Inferior parietal cortex (tissue), 1 donor: ENCODE measurements at regions not wholly inside any gene's neighbourhood (a gene's known extent, or its start where the extent isn't known, plus 50 kb on each side); places are given as distances from the start of the nearest gene placed in this dataset.
"Not testable (repeated sequence)": the region's sequence is repeated elsewhere in the genome, so short reads cannot be mapped to it uniquely, and the experiment has no call there.

Experiments used
- DNase-seq: peaks from one replicate; pipeline ENCODE4 v3.0.0-alpha.2; 2016; ENCODE audit errors: extremely low spot score

DNA sequence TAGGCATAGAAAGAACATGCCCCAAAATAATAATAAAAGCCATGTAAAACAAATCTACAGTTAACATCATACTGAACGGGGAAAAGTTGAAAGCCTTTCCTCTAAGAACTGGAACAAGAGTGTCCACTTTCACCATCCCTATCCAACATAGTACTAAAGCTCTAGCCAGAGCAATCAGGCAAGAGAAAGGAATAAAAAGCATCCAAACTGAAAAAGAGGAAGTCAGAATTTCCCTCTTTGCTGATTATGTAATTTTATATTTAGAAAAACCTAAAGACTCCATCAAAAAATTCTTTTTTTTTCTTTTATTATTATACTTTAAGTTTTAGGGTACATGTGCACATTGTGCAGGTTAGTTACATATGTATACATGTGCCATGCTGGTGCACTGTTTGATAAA is 661.6 kb upstream of the CBLB start:
- DNase-seq = no peak

DNA sequence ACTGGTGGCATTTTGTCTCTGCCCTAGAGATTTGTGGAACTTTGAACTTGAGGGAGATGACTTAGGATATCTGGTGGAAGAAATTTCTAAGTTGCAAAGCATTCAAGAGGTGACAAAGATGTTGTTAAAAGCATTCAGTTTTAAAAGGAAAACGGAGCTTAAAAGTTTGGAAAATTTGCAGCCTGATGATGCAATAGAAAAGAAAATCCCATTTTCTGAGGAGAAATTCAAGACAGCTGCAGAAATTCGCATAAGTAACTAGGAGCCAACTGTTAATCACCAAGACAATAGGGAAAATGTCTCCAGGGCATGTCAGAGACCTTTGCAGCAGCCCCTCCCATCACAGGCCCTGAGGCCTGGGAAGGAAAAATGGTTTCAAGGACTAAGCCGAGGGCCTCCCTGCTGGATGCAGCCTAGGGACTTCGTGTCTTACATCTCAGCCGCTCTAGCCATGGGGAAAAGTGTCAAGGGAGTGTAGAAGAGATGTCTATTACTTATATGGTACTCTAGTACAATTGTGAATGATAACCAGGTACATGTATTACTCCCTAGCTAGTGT is 663.0 kb upstream of the CBLB start:
- DNase-seq = not testable (repeated sequence)

DNA sequence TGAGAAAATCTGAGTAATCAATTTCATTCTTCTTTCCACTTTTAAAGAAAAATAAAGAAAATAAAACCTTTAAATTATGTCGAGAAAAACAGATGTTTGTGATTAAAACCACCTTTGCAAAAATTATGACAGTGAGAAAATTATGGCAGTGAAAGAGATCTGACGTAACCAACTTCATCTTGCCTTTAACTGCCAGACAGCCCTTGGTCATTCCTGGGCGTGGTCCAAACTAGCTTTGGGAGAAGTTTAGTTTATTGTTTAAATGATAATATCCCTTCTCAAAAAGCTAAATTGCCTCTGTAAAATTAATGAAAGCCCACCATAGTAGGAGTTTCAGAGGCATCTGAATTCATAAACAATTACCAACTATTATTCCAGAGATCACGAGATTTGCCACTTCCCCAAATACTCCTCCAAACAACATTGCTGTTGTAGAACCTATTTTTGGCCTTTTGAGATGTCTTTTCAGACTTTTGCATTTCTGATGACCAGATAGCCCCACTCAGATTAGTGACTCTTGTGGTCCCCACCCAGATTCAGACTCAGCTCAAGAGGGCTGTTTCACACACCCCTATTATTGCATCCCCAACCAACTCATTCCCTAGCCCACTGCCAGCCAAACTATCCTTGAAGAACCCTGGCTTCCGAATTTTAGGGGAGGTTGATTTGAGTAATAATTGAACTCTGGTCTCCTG is 664.4 kb upstream of the CBLB start:
- no peak for DNase-seq

DNA sequence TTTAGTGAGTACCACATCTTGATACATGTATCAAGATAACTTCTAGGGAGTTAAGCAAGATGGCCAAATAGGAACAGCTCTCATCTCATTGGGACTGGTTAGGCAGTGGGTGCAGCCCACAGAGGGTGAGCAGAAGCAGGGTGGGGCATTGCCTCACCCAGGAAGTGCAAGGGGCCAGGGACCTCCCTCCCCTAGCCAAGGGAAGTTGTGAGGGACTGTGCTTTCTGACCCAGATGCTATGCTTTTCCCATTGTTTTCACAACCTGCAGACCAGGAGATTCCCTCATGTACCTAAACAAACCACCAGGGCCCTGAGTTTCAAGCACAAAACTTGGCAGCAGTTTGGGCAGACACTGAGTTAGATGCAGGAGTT is 665.0 kb upstream of the CBLB start:
- DNase-seq = no peak

DNA sequence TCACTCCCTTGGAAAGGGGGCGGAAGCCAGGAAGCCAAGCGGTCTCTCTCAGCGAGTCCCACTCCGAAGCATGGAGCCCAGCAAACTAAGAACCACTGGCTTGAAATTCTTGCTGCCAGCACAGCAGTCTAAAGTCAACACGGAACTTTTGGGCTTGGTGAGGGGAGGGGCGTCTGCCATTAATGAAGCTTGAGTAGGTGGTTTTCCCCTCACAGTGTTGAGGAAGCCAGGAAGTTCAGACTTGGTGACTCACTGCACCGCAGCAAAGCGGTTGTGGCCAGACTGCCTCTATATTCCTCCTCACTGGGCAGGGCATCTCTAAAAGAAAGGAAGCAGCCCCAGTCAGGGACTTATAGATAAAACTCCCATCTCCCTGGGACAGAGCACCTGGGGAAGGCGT is 665.4 kb upstream of the CBLB start:
- no peak for DNase-seq

DNA sequence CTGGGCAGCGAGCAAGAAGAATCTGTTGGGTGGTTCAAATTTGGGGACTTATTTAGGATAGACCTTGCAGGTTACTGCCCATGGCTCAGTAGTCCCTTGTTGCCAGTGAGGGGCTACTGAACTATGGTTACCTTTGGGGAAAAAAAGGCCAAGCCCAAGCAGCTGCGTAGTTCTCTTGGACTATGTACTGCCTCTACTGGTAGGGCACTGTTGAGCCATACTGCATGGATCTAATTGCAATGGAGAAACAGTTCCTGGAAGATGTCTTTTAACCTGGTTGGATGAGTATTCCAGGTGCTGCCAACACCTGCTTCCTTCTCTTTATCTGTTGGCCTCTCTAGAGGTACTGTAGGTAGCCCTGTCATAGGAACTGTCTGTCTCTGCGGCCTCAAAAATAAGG is 671.9 kb upstream of the CBLB start:
- DNase-seq = no peak

DNA sequence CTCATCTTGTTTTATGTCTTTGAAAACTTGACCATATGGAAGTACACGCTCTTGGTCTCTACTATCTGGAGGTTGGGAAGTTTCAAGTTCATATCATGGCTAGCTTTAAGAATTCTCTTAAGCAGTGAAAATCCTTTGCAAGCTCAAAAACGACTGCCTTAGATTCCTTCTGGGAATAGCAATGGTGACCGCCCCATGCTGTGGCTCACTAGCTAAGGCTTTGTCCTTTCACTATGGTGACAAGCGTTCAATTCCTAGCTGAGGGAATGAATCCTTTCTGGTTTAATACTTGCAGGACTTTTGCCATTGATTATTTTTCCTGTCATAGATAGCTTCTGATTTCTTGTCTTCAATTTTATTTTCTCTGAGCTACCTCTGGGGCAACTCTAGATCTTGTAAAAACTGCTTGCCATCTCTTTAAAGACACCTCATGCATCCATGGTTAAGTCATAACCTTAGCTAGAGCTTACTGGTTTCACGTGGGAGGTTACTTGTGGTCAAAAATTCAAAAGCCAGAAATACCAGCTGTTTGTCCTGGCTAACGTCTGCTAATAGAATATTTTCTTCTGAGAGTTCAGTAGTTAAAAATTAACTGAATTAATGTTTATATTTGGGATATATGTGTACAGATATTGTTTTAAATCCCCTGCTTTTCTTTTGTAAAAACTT is 673.4 kb upstream of the CBLB start:
- DNase-seq = no peak

DNA sequence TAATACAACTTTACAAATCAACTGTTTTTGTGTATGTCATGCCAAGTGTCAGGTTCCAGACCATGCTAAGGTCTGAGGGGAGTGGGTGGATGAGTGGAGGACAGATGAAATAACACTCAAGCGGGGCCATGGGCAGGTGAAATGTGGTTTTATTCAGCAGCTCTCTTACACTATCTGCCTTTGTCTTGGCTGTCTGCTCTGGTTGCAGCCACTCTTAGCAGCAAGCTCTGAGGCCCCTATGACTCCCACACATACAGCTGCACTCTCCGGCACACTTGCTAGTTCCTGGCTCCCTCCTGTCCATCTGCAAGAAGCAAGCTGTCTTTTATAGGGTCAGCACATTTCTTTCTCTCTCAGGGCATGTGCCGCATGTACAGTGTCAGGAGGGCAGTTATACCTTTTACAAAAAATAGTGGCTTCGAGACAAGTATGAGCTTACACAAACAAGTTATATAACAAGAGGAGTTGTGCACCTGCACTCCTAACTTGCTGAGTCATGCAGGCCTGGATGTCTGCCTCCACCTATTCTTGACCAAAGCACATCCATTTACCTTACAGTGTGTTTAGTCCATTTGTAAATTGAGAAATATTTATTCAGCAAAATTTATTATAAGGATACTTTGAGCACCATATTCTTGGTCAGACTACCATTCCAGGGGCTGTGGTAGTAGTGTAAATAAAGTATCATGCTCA is 683.7 kb upstream of the CBLB start:
- DNase-seq = no peak

DNA sequence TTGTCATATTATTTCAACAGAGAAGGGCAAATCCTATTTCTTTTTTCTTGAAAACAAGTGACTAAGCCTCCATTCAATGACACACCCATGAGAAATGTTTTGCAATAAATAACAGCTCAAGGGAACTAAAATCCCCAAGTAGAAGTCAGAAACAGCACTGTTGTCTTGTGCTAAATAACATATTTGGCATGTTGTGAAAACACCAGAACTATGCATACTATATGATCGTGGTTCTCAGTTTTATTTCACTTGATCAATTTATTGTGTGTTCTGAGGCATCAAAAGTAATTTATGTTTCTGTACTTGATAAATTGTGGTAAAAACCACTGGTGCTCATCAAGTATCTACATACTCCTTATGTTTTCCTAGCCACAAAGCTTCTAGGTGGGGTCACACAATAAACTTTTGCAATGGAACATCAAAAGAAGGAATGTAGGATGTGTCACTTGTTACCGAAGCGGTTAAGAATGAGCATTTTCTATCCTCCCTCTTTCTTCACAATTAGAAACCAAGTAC is 691.7 kb upstream of the CBLB start:
- no peak for DNase-seq

DNA sequence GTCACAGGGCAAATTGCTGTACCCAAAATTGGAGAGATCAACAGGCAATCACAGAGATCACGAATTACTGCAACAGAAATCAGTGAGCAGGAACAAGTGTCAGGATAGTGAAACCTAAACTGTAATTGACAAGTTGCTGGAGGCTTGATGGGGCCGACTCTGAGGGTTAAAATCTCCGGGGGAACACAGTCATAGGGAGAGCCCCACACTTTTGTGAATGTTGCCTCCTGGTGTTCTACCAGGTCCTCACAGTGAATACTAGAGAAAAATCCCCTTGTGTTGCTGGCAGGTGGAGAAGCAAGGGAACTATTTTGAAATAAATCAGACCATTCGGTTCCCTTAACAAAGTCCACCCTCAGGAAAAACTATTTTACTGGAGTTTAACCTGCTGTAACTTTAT is 697.5 kb upstream of the CBLB start:
- DNase-seq = no peak

DNA sequence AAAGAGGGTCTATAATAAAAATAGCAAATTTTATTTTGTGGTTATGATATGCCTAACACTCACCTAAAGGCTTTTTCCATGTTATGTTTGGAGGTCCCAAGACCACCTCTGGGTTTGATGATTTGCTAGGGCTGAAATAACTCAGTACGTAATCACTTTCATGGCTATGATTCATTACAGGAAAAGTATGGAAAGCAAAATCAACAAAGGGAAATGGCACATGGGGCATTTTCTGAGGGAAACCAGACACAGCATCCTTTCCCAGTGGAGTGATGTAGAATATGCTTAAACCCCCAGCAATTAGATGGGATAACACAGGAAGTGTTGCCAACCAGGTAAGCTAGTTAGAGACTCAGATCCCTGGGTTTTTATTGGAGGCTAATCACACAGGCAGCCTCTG is 701.6 kb upstream of the CBLB start:
- no peak for DNase-seq

DNA sequence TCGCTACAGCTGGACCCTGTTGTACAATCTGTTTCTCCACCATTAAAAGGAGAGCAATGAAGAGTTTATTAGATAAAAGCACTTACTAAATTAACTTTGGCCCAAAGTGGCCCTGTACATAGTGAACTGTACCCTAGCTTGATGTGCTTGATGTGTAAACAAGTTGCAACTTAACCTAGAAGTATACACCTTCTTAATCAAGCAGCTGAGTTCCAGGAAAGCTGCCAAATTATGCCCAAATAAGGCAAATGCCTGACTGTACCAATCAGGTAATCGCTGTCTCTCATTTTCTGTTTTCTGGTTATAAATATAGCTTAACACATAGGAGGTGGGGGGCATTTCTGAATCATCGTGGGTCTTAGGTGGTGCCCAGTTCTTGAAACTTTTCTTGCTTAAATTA is 704.8 kb upstream of the CBLB start:
- DNase-seq = no peak

DNA sequence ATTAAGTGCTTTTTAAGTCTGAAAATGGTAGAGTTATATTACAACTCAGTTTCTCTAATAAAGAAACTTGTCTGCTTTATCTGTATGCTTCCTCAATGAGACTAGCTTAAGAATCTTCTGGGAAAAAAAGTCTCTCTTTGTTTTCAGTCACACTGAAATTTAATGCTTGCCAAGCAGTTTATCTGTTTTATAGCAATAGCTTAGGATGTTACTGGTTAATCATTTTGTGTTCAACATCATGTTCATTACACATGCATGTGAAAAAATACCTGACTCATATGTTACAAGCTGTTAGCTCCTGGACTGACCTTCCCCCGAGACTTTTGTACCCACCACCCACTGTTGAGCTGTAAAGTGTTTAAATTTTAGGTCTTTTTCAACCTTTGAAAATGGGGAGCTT is 706.2 kb upstream of the CBLB start:
- DNase-seq = no peak

DNA sequence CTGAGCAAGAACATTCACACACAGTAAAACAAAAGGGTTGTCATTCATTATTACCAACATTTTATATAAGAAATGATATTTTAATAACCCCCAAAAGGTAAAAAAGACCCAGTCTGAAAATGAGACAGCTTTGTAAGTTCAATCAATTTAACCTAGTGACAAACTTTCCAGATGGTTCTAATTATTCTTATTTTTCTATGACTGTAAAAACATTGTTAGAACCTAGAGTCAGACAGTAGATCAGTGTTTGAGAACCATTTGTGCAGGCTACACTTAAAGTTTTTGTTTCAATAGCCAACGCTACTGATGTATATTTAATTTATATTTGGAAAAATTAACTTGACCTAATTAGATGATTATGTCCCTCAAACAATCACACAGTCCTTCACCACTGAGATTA is 708.4 kb upstream of the CBLB start:
- DNase-seq = no peak

DNA sequence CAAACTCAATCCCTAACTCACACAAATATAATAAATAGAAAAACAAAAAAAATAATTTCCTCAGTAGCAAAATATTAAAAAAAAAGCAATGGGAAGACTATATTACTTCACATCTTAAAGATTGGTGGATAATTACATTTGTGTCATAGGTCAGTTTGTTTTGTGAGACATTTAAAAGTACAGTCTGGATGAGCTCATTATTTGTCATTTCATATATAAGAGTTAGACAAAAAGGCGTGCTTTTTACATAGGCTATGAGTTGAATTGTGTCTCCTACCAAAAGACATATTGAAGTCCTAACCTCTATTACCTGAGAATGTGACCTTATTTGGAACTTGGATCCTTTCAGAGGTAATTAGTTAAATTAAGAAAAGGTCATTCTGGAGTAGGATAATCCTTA is 710.1 kb upstream of the CBLB start:
- no peak for DNase-seq

DNA sequence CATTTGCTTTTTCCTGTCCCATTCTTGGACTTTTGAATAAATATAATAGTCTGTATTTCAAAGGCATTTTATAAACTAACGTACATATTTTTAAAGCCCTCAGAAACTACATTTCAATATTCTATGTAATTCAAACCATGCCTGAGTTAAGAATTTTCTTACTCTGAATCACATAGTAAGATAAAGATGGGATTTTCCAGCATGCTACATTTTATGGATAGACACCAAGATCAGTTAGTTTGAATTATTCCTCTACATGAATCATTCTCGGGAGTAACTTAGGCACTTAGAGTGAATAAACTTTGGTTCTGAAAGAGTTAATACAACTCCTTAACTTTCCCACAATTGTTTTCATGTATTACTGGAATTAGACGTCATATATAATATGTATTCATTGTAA is 713.3 kb upstream of the CBLB start:
- DNase-seq = no peak

DNA sequence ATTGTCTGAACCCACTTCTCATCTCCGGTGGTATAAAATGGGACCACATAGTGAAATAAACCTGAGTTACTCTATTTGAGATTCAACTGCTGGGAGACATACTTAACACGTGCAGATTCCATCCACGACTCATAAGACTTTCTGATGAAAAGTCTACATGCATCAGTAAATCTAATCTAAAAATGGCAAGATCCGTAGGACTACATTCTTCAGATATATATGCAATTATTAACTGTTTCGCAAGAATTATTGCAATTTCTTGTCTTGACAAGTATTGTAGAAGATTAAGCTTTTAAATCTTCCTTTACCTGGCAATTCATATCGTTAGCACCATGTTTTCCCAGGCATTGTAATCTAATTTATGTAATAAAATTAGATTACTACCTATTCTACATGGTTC is 718.7 kb upstream of the CBLB start:
- no peak for DNase-seq

DNA sequence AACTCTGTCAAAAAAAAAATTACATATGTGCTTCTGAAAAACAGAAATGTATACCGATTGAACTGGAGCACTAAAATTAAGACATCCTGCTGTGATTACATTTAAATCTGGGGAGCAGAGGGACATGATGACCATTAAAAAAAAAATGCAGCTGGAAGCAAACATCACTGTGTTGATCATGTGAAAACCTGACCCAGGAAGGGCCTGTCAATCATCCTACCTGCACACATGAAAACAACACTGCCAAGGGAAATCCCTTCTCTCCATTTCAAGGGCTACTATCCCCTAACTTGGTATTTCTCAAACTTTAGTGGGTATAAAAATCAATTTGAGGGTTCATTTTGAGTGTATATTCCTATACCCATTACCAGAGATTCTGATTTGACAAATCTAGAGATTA is 719.9 kb upstream of the CBLB start:
- DNase-seq = no peak

DNA sequence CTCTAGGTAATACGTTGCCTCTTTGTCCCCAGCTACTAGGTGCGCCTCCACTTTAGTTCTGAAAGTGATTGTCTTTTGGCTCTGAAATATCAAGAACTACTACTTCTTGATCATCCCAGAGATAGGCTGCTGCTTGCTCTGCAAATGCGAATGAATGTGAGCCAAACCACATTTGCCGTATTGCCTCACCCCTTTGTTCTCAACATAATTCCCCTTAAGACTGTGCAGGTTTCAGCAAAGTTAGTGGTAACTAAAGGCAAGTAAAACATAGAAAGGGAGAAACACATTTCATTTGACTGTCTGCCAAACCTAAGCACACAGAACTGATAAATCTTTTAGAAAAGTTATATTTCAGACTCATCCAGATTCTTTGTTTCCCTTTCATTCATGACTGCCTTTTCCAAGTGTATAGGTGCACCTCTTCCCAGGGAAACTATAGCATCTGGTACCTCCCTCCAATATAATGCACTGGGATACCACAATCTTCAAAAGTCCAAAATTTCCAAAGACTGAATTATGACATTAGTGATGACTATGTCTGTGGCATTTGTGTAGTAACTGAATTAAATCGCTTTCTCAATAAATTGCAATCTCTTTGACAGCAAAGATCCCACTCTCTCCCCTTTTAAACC is 720.6 kb upstream of the CBLB start:
- no peak for DNase-seq

DNA sequence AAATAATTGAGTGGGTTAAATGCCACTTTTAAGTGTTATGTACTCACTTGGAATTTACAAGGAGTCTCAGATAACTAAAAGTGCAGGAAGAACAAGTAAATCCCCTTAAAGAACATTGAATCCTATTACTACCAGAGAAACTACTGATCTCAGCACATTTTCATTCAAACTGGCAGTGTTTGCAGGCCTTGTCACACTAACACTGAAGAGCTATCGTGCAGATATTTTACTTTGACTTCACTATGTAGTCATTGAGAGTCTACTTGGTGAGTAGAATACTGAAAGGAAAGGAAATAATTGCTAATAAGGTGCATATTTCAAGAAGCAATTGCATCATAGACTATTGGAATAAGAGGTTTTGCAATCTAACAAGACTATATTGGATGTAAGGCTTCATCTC is 721.4 kb upstream of the CBLB start:
- no peak for DNase-seq

DNA sequence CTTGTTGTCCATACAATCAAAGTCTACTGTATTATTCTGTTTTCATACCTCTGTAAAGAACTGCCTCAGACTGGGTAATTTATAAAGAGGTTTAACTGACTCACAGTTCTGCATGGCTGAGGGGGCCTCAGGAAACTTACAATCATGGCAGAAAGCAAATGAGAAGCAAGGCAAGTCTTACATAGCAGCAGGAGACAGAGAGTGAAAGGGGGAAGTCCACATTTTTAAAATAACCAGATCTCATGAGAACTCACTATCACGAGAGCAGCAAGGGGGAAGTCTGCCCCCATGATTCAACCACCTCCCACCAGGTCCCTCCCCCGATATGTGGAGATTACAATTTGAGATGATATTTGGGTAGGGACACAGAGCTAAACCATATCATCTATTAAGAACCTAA is 724.6 kb upstream of the CBLB start:
- no peak for DNase-seq

DNA sequence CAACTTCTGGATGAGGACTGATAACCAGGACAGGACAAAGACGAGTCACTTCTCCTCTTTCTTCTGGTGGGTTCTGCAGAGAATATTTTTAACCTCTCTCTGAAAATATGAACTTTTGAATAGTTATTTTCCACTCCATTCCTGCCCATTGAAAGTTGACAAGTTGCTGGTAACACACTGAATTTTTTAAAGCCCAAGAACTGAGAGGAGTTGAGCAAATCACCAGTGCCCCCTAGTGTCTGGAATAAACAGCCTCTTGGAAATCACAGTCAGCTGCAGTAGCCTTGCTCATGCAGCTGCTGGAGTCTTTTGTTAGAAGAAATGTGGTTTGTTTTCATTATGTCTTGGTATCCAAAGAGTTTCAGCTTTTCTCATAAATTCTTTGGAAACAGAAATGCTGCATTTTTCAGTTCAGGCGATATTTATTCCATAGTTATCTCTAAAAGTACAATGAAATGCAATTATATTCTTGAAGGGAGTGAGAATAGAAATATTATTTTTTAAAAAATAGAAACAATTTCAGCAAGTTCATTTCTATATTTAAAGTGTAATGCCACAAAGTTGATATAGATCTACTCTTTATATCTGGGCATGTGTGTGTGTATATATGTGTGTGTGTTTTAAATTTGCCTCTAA is 741.0 kb upstream of the CBLB start:
- peak; percentile 90 for DNase-seq
